C4-2B (cell line): ENCODE measurements at regions not wholly inside any gene's neighbourhood (a gene's known extent, or its start where the extent isn't known, plus 50 kb on each side); places are given as distances from the start of the nearest gene placed in this dataset.

Source experiments
- ZFX ChIP-seq: fragments of 450-650 bp; IDR thresholded peaks from 2 replicates; pipeline ENCODE4 v1.6.1; 2017
- TF ChIP-seq, protein P1 (sequence below): fragments of 450-650 bp; conservative IDR thresholded peaks from 2 replicates; pipeline ENCODE4 v1.5.1; 2017; ENCODE audit warnings: mild to moderate bottlenecking

- TF ChIP-seq, protein P1, sequence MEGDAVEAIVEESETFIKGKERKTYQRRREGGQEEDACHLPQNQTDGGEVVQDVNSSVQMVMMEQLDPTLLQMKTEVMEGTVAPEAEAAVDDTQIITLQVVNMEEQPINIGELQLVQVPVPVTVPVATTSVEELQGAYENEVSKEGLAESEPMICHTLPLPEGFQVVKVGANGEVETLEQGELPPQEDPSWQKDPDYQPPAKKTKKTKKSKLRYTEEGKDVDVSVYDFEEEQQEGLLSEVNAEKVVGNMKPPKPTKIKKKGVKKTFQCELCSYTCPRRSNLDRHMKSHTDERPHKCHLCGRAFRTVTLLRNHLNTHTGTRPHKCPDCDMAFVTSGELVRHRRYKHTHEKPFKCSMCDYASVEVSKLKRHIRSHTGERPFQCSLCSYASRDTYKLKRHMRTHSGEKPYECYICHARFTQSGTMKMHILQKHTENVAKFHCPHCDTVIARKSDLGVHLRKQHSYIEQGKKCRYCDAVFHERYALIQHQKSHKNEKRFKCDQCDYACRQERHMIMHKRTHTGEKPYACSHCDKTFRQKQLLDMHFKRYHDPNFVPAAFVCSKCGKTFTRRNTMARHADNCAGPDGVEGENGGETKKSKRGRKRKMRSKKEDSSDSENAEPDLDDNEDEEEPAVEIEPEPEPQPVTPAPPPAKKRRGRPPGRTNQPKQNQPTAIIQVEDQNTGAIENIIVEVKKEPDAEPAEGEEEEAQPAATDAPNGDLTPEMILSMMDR: no peak
- TF ChIP-seq ZFX: no peak
Measured at GRCh38 chr1:208717525-208717924, 473.3 kb upstream of the PLXNA2 start.
